Mesothelial cell of epicardium (in vitro differentiated cells): ENCODE measurements at regions not wholly inside any gene's neighbourhood (a gene's known extent, or its start where the extent isn't known, plus 50 kb on each side); places are given as distances from the start of the nearest gene placed in this dataset.

ENCODE experiments used
- DNase-seq, 2 experiments: peaks; one replicate each; pipeline ENCODE4 v3.0.0; 2021; ENCODE audit warnings: low spot score in 2 of 2; ENCODE audit not compliant: unreplicated experiment in 2 of 2
- H3K27ac Mint-ChIP-seq: 2 replicates; pipeline ENCODE4 v1.8.0; 2021; ENCODE audit warnings: mixed read lengths
- H3K27me3 Mint-ChIP-seq: 2 replicates; pipeline ENCODE4 v1.8.0; 2021; ENCODE audit warnings: low read depth, mixed read lengths
- H3K36me3 Mint-ChIP-seq: 2 replicates; pipeline ENCODE4 v1.8.0; 2021; ENCODE audit warnings: mixed read lengths
- H3K4me1 Mint-ChIP-seq: 2 replicates; pipeline ENCODE4 v1.8.0; 2021; ENCODE audit warnings: mixed read lengths
- H3K4me3 Mint-ChIP-seq: 2 replicates; pipeline ENCODE4 v1.8.0; 2021; ENCODE audit warnings: mild to moderate bottlenecking, moderate library complexity, mixed read lengths
- H3K9me3 Mint-ChIP-seq: 2 replicates; pipeline ENCODE4 v1.8.0; 2021; ENCODE audit warnings: mixed read lengths
- CTCF ChIP-seq: fragments of 200-600 bp; sonication (generic); IDR thresholded peaks from one replicate; pipeline ENCODE4 v1.5.0; 2021; ENCODE audit warnings: antibody characterized with exemption; ENCODE audit not compliant: unreplicated experiment

DNA sequence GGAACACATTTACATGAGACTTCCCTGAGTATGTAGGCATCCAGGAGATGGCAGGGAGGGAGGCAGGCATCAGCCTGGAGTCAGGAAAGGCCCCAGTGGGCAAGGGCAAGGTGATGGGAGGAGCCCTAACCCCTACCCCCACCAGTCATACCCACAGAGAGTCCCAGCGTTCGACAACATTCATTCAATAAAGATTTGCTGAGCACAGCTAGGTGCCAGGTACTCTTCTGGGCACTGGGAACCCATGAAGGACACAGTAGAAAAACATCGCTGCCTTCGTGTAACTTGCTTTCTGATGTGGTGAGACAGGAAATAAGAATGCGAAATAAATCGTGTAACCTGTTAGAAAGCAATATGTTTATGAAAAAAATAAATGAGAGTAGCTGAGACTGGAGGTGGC lies 77.3 kb upstream of the GADD45A start:
- H3K27ac Mint-ChIP-seq, result no peak overlapping the region
- TF ChIP-seq CTCF, result no peak
- peaks cover 3% of the 10 kb centered on the region for H3K9me3 Mint-ChIP-seq
- H3K4me1 Mint-ChIP-seq, result peaks cover 17% of the 10 kb centered on the region
- H3K36me3 Mint-ChIP-seq, result no peaks in the 10 kb centered on the region
- DNase-seq, result no peak
- H3K27me3 Mint-ChIP-seq, result no peaks in the 10 kb centered on the region
- no peak overlapping the region for H3K4me3 Mint-ChIP-seq

GRCh38 chr1:67608661-67609576 lies 76.1 kb upstream of the GADD45A start:
- Mint-ChIP-seq H3K27ac (no peak overlapping the region), H3K36me3 (no peaks in the 10 kb centered on the region), H3K27me3 (no peaks in the 10 kb centered on the region), H3K4me3 (no peak overlapping the region), H3K4me1 (peaks cover 17% of the 10 kb centered on the region), H3K9me3 (no peaks in the 10 kb centered on the region)
- DNase-seq, result no peak
- TF ChIP-seq CTCF, result no peak

GRCh38 chr1:67609577-67610341 lies 75.2 kb upstream of the GADD45A start:
- Mint-ChIP-seq H3K27me3 (no peaks in the 10 kb centered on the region), H3K9me3 (peaks cover under 1% of the 10 kb centered on the region), H3K27ac (no peak overlapping the region), H3K36me3 (no peaks in the 10 kb centered on the region), H3K4me1 (peaks cover 11% of the 10 kb centered on the region), H3K4me3 (no peak overlapping the region)
- no peak for DNase-seq
- TF ChIP-seq CTCF, result no peak

DNA sequence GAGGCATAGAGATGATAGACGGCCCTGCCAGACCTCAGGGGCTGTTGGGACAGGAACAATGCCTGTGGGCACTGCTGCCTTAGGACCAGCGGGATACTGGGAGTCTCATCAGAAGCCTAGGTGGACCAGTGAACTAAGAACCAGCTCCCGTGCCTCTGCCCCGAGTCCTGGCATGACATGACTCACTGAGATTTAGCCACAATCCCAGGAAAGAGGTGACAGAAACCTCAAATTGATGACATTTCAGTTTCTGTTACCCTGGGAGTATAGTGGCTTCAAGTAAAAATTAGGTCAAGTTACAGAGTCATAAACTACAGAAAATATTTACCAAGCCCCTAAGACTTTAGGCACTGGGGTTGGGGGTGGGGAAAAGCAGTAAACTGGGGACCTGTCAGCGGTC lies 74.6 kb upstream of the GADD45A start:
- TF ChIP-seq CTCF, result no peak
- no peaks in the 10 kb centered on the region for H3K27me3 Mint-ChIP-seq
- H3K4me1 Mint-ChIP-seq, result peaks cover 4% of the 10 kb centered on the region
- peaks cover 5% of the 10 kb centered on the region for H3K9me3 Mint-ChIP-seq
- no peak overlapping the region for H3K27ac Mint-ChIP-seq
- no peak overlapping the region for H3K4me3 Mint-ChIP-seq
- no peak for DNase-seq
- H3K36me3 Mint-ChIP-seq, result no peaks in the 10 kb centered on the region

DNA sequence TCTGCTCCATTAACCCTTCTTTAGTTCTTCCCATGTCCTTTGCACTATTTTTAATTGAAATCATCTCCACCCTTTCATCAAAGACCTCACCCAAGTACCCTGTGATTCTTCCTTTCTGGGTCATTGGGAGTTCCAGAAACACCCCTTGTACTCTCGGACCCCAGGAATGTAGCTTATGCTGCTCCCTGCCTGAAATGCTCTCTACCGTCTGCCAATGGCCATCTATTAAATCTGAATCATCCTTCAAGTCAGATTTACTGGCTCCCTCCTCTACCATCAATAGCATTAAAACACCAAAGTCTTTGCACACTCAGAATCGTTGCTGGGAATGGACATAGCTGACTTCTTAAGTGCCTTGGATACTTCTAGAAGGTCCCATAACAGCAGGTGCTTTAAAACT lies 73.2 kb upstream of the GADD45A start:
- peaks cover 5% of the 10 kb centered on the region for H3K9me3 Mint-ChIP-seq
- H3K36me3 Mint-ChIP-seq, result no peaks in the 10 kb centered on the region
- no peak overlapping the region for H3K4me3 Mint-ChIP-seq

More for the DNA sequence above, 73.2 kb upstream of the GADD45A start:
- Mint-ChIP-seq H3K27ac (no peak overlapping the region), H3K4me1 (peaks cover 2% of the 10 kb centered on the region), H3K27me3 (no peaks in the 10 kb centered on the region)
- DNase-seq, result no peak
- no peak for TF ChIP-seq CTCF
